ENCODE measurements at regions not wholly inside any gene's neighbourhood (a gene's known extent, or its start where the extent isn't known, plus 50 kb on each side); places are given as distances from the start of the nearest gene placed in this dataset.
A peak's percentile ranks its signal among the peaks of the same experiment; 100 is the strongest.

DNA sequence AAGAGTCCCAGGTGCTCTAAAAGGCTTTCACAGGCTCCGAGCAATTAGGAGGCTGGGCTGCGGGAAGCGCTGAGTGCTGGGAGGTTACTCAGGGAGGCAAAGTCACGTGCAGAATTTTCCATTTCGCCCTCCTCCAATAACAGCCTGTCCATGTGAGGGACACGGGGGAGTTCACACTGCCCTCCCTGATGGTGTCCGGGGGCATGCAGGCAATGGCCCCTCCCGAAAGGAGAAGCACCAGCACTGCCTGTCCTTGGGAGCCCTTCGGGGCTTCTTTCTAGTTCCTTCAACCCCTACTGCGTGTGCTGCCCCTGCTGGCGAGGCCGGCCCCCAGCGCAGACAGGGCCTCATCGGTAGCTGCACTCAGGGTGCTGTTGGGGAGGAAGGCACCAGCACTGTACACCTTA, 63.1 kb upstream of the HPCAL1 start:
- BruUV-seq (replicated peaks) = no TSS peak
- in situ Hi-C loops (cut with MboI) (no loop called here), intact Hi-C loops (cut with micrococcal nuclease) (loop anchor here (10.0 kb wide), 1 partner anchor 65 kb away; the partner anchor contains the start of gene HPCAL1)
- H3K4me2 ChIP-seq (ENCODE audit: insufficient read depth, low read length) = 0 out of 2 replicates have a peak overlapping the region, but pooled peaks have one; percentile 28
- peaks cover 7% of the 10 kb centered on the region; the same call in 1 of the 2 replicates for H4K20me1 ChIP-seq (replicated peaks; ENCODE audit: control insufficient read depth, insufficient read depth, low read length)
- no peak overlapping the region for H3K27ac ChIP-seq (ENCODE audit: extremely low read depth, low read depth, low read length)
- H3K9me1 ChIP-seq (ENCODE audit: control insufficient read depth, insufficient read depth, low read length) = no peaks in the 10 kb centered on the region
- H3K4me1 ChIP-seq (replicated peaks in 1 of 2; ENCODE audit: control insufficient read depth in 2 of 2, insufficient read depth in 2 of 2, low read length in 2 of 2) = peaks cover 0 to 39% of the 10 kb centered on the region in 2 experiments; a peak in 3 of 5 replicates
- peak overlapping the region in 1 of 2 experiments; percentile 71; a peak in 1 of 4 replicates for H3K9ac ChIP-seq (ENCODE audit: insufficient read depth in 1 of 2, low read depth in 2 of 2, low read length in 2 of 2)
- FAIRE-seq (peak; percentile 75), DNase-seq (ENCODE audit: extremely low read depth in 1 of 4, low spot score in 3 of 4) (peak; percentile 56 to 74 (median 69)), ATAC-seq (peak; percentile 94)
- no peaks in the 10 kb centered on the region for H3K79me2 ChIP-seq (ENCODE audit: control insufficient read depth, insufficient read depth, low read length)
- H3K27me3 ChIP-seq (ENCODE audit: control insufficient read depth in 2 of 2, insufficient read depth in 2 of 2, low read length in 2 of 2) = peaks cover 19 to 47% of the 10 kb centered on the region in 2 experiments; a peak in 4 of 5 replicates
- POLR2A ChIA-PET = interaction anchor here (0.7 to 1.9 kb wide), 4 partner anchors 9 to 936 kb away, joined by 3 to 9 read pairs (median 4); no protein-coding TSS in a partner anchor
- H3K36me3 ChIP-seq (ENCODE audit: control insufficient read depth, insufficient read depth, low read length) = no peaks in the 10 kb centered on the region
- no peak overlapping the region for H3K4me3 ChIP-seq
- H2AFZ ChIP-seq (ENCODE audit: low read depth, low read length) = peak overlapping the region; percentile 53
- CTCF ChIA-PET (ENCODE audit: low intra/inter-chr PET ratio) = no interaction called here
- H3K9me3 ChIP-seq (replicated peaks; ENCODE audit: control insufficient read depth, insufficient read depth, low read depth, low read length) = no peaks in the 10 kb centered on the region
- whole genome bisulfite sequencing (ENCODE audit: insufficient coverage, low coverage, missing lambda C conversion rate) = 9% methylated on average over 12 of the region's 14 CpGs
- TF ChIP-seq, protein P1, sequence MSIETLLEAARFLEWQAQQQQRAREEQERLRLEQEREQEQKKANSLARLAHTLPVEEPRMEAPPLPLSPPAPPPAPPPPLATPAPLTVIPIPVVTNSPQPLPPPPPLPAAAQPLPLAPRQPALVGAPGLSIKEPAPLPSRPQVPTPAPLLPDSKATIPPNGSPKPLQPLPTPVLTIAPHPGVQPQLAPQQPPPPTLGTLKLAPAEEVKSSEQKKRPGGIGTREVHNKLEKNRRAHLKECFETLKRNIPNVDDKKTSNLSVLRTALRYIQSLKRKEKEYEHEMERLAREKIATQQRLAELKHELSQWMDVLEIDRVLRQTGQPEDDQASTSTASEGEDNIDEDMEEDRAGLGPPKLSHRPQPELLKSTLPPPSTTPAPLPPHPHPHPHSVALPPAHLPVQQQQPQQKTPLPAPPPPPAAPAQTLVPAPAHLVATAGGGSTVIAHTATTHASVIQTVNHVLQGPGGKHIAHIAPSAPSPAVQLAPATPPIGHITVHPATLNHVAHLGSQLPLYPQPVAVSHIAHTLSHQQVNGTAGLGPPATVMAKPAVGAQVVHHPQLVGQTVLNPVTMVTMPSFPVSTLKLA (conservative IDR thresholded peaks at IDR 0.05) = no peak
- TF ChIP-seq, protein P2, sequence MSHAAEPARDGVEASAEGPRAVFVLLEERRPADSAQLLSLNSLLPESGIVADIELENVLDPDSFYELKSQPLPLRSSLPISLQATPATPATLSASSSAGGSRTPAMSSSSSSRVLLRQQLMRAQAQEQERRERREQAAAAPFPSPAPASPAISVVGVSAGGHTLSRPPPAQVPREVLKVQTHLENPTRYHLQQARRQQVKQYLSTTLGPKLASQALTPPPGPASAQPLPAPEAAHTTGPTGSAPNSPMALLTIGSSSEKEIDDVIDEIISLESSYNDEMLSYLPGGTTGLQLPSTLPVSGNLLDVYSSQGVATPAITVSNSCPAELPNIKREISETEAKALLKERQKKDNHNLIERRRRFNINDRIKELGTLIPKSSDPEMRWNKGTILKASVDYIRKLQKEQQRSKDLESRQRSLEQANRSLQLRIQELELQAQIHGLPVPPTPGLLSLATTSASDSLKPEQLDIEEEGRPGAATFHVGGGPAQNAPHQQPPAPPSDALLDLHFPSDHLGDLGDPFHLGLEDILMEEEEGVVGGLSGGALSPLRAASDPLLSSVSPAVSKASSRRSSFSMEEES (CRISPR knock-in tag; IDR thresholded peaks at IDR 0.05) = peak; percentile 43
- TF ChIP-seq, protein P3, sequence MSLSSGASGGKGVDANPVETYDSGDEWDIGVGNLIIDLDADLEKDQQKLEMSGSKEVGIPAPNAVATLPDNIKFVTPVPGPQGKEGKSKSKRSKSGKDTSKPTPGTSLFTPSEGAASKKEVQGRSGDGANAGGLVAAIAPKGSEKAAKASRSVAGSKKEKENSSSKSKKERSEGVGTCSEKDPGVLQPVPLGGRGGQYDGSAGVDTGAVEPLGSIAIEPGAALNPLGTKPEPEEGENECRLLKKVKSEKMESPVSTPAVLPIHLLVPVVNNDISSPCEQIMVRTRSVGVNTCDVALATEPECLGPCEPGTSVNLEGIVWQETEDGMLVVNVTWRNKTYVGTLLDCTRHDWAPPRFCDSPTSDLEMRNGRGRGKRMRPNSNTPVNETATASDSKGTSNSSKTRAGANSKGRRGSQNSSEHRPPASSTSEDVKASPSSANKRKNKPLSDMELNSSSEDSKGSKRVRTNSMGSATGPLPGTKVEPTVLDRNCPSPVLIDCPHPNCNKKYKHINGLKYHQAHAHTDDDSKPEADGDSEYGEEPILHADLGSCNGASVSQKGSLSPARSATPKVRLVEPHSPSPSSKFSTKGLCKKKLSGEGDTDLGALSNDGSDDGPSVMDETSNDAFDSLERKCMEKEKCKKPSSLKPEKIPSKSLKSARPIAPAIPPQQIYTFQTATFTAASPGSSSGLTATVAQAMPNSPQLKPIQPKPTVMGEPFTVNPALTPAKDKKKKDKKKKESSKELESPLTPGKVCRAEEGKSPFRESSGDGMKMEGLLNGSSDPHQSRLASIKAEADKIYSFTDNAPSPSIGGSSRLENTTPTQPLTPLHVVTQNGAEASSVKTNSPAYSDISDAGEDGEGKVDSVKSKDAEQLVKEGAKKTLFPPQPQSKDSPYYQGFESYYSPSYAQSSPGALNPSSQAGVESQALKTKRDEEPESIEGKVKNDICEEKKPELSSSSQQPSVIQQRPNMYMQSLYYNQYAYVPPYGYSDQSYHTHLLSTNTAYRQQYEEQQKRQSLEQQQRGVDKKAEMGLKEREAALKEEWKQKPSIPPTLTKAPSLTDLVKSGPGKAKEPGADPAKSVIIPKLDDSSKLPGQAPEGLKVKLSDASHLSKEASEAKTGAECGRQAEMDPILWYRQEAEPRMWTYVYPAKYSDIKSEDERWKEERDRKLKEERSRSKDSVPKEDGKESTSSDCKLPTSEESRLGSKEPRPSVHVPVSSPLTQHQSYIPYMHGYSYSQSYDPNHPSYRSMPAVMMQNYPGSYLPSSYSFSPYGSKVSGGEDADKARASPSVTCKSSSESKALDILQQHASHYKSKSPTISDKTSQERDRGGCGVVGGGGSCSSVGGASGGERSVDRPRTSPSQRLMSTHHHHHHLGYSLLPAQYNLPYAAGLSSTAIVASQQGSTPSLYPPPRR (CRISPR knock-in tag; IDR thresholded peaks at IDR 0.05; ENCODE audit: borderline replicate concordance) = no peak
- TF ChIP-seq BHLHE40 (IDR thresholded peaks at IDR 0.05; ENCODE audit: low read length) = peak; percentile 91
- TF ChIP-seq, protein P4, sequence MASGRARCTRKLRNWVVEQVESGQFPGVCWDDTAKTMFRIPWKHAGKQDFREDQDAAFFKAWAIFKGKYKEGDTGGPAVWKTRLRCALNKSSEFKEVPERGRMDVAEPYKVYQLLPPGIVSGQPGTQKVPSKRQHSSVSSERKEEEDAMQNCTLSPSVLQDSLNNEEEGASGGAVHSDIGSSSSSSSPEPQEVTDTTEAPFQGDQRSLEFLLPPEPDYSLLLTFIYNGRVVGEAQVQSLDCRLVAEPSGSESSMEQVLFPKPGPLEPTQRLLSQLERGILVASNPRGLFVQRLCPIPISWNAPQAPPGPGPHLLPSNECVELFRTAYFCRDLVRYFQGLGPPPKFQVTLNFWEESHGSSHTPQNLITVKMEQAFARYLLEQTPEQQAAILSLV (tag; IDR thresholded peaks at IDR 0.05) = no peak
- peak; percentile 69 for TF ChIP-seq L3MBTL2 (IDR thresholded peaks at IDR 0.05)
- TF ChIP-seq, protein P5, sequence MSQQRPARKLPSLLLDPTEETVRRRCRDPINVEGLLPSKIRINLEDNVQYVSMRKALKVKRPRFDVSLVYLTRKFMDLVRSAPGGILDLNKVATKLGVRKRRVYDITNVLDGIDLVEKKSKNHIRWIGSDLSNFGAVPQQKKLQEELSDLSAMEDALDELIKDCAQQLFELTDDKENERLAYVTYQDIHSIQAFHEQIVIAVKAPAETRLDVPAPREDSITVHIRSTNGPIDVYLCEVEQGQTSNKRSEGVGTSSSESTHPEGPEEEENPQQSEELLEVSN (IDR thresholded peaks at IDR 0.05; ENCODE audit: borderline replicate concordance in 1 of 2, extremely low read depth in 1 of 2, insufficient read depth in 1 of 2, insufficient read length in 1 of 2, low read depth in 1 of 2, low read length in 1 of 2, poor library complexity in 1 of 2, severe bottlenecking in 1 of 2) = peak in 1 of 2 experiments; percentile 25
- TF ChIP-seq, protein P6, sequence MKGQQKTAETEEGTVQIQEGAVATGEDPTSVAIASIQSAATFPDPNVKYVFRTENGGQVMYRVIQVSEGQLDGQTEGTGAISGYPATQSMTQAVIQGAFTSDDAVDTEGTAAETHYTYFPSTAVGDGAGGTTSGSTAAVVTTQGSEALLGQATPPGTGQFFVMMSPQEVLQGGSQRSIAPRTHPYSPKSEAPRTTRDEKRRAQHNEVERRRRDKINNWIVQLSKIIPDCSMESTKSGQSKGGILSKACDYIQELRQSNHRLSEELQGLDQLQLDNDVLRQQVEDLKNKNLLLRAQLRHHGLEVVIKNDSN (CRISPR knock-in tag; IDR thresholded peaks at IDR 0.05) = peak; percentile 85
- TF ChIP-seq HIVEP1 (CRISPR knock-in tag; IDR thresholded peaks at IDR 0.05) = no peak

Measured in K562 (cell line).